ENCODE measurements at regions not wholly inside any gene's neighbourhood (a gene's known extent, or its start where the extent isn't known, plus 50 kb on each side); places are given as distances from the start of the nearest gene placed in this dataset.

- TF ChIP-seq ZNF687 (CRISPR knock-in tag; IDR thresholded peaks at IDR 0.05), result no peak
Measured at GRCh38 chr13:47553329-47553977, 447.6 kb downstream of the SUCLA2 start (continued).

DNA sequence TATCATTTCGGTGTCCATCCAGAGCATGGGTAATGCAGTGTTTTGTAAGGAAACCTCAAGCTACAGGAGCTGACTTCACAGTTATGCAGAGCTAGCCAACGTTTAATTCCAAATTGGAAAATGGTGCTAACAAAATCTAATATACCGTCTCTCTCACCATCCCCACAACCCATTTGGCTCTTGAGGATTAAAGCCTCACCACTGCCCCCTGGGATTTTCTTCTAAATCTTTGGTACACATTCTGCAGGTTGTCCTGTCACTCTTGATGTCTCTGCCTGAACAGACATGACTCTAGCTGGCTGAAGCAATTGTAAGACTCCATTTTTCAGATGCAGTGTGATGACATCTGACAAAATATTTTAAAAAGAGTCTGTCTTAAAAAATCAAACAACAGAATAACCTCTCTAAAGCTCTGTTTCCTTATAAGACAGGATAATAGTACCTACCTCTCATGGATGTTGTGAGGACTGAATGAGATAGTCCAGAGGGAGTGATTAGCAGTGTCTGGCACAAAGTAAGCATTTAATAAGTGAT, 451.8 kb downstream of the SUCLA2 start:
- DNase-seq (ENCODE audit: low spot score), result no peak
- WGBS (ENCODE audit: low lambda C conversion rate), result 0% methylated on average over 3 of the region's 3 CpGs
- POLR2A ChIA-PET, result no interaction called here
- TF ChIP-seq, protein P1, sequence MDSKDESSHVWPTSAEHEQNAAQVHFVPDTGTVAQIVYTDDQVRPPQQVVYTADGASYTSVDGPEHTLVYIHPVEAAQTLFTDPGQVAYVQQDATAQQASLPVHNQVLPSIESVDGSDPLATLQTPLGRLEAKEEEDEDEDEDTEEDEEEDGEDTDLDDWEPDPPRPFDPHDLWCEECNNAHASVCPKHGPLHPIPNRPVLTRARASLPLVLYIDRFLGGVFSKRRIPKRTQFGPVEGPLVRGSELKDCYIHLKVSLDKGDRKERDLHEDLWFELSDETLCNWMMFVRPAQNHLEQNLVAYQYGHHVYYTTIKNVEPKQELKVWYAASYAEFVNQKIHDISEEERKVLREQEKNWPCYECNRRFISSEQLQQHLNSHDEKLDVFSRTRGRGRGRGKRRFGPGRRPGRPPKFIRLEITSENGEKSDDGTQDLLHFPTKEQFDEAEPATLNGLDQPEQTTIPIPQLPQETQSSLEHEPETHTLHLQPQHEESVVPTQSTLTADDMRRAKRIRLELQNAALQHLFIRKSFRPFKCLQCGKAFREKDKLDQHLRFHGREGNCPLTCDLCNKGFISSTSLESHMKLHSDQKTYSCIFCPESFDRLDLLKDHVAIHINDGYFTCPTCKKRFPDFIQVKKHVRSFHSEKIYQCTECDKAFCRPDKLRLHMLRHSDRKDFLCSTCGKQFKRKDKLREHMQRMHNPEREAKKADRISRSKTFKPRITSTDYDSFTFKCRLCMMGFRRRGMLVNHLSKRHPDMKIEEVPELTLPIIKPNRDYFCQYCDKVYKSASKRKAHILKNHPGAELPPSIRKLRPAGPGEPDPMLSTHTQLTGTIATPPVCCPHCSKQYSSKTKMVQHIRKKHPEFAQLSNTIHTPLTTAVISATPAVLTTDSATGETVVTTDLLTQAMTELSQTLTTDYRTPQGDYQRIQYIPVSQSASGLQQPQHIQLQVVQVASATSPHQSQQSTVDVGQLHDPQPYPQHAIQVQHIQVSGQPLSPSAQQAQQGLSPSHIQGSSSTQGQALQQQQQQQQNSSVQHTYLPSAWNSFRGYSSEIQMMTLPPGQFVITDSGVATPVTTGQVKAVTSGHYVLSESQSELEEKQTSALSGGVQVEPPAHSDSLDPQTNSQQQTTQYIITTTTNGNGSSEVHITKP (CRISPR knock-in tag; IDR thresholded peaks at IDR 0.05; ENCODE audit: low read depth), result no peak
- TF ChIP-seq ZNF775 (CRISPR knock-in tag; IDR thresholded peaks at IDR 0.05; ENCODE audit: borderline replicate concordance) (no peak), KDM5B (CRISPR knock-in tag; IDR thresholded peaks at IDR 0.05; ENCODE audit: borderline replicate concordance) (no peak), NKX3-1 (CRISPR knock-in tag; IDR thresholded peaks at IDR 0.05) (no peak), SOX6 (IDR thresholded peaks at IDR 0.05) (no peak), SOX6 (CRISPR knock-in tag; IDR thresholded peaks at IDR 0.05) (no peak), NR3C1 (CRISPR knock-in tag; IDR thresholded peaks at IDR 0.05) (no peak), ZSCAN31 (CRISPR knock-in tag; IDR thresholded peaks at IDR 0.05; ENCODE audit: low read depth) (no peak), SMC3 (IDR thresholded peaks at IDR 0.05; ENCODE audit: low read length) (no peak), ZNF713 (CRISPR knock-in tag; IDR thresholded peaks at IDR 0.05) (no peak), ATF6 (CRISPR knock-in tag; conservative IDR thresholded peaks at IDR 0.05) (no peak)

More for the DNA sequence above, 451.8 kb downstream of the SUCLA2 start:
- FAIRE-seq (no peak), ATAC-seq (no peak)
- H3K9me3 ChIP-seq (ENCODE audit: low read length), result no peaks in the 10 kb centered on the region
- H3K4me3 ChIP-seq (replicated peaks in 1 of 3; ENCODE audit: insufficient read depth in 1 of 3, low read depth in 2 of 3, low read length in 3 of 3), result no peak overlapping the region
- H3K27me3 ChIP-seq (ENCODE audit: control insufficient read depth in 1 of 2, insufficient read depth in 2 of 2, low read length in 2 of 2), result no peaks in the 10 kb centered on the region; a peak in 2 of 5 replicates
- H4K20me1 ChIP-seq (ENCODE audit: insufficient read depth, low read length), result no peaks in the 10 kb centered on the region
- intact Hi-C loops (cut with micrococcal nuclease; ENCODE audit: unreplicated experiment) (no loop called here), in situ Hi-C loops (cut with HindIII; ENCODE audit: extremely low pct_ligation_motif_present, low pct_unique_long_range_greater_than_20kb) (no loop called here)
- no peaks in the 10 kb centered on the region for H3K4me1 ChIP-seq (ENCODE audit: insufficient read depth, low read length)
- no peak overlapping the region for H3K9ac ChIP-seq (ENCODE audit: insufficient read depth, low read depth, low read length)
- no peaks in the 10 kb centered on the region for H3K36me3 ChIP-seq (replicated peaks in 1 of 2; ENCODE audit: control insufficient read depth in 1 of 2, insufficient read depth in 2 of 2, low read length in 2 of 2)
- no peaks in the 10 kb centered on the region for H3K79me2 ChIP-seq (ENCODE audit: insufficient read depth, low read length)
- no TSS peak for BruUV-seq (replicated peaks)
- no peak overlapping the region for H3K27ac ChIP-seq (ENCODE audit: extremely low read length, insufficient read depth, low read length)
- H3K4me2 ChIP-seq (ENCODE audit: low read depth, low read length), result no peak overlapping the region
- CTCF ChIA-PET (ENCODE audit: low intra/inter-chr PET ratio, low total read pairs), result no interaction called here
- H2AFZ ChIP-seq (ENCODE audit: low read length), result no peak overlapping the region

All from HepG2 (cell line).